Right atrium auricular region (tissue), 2 donors: ENCODE measurements at regions not wholly inside any gene's neighbourhood (a gene's known extent, or its start where the extent isn't known, plus 50 kb on each side); places are given as distances from the start of the nearest gene placed in this dataset.

Experiments
- DNase-seq: peaks from one replicate; pipeline ENCODE4 v3.0.0-alpha.2; 2019; ENCODE audit warnings: low spot score
- H3K27ac ChIP-seq, 2 donors: fragments of 200-600 bp; sonication (generic); 1 replicate in 1 of 2; 2 replicates in 1 of 2; pipeline ENCODE4 v1.5.1; 2016 to 2019
- H3K27me3 ChIP-seq, 2 donors: fragments of 200-600 bp; sonication (generic); one replicate each; pipeline versions ENCODE4 v1.5.1 to v1.6.0; 2017 to 2019
- H3K36me3 ChIP-seq: fragments of 200-600 bp; sonication (generic); one replicate; pipeline ENCODE4 v1.5.1; 2016
- H3K4me1 ChIP-seq, 2 donors: fragments of 200-600 bp; sonication (generic); one replicate each; pipeline versions ENCODE4 v1.5.1 to v1.6.0; 2017 to 2019
- H3K4me3 ChIP-seq, 2 donors: fragments of 200-600 bp; sonication (generic); 1 replicate in 1 of 2; 2 replicates in 1 of 2; pipeline ENCODE4 v1.5.1; 2017 to 2019; ENCODE audit warnings: mild to moderate bottlenecking in 1 of 2, moderate library complexity in 1 of 2
- H3K9me3 ChIP-seq, 2 donors: fragments of 200-600 bp; sonication (generic); one replicate each; pipeline ENCODE4 v1.5.1; 2019
- CTCF ChIP-seq, 2 donors: fragments of 200-600 bp; sonication (generic); IDR thresholded peaks; one replicate each; pipeline ENCODE4 v1.5.1; 2019; ENCODE audit warnings: antibody characterized with exemption in 2 of 2

- H3K4me1 ChIP-seq: peaks cover 0 to 23% of the 10 kb centered on the region in 2 donors
- H3K36me3 ChIP-seq: no peaks in the 10 kb centered on the region
- H3K27me3 ChIP-seq: no peaks in the 10 kb centered on the region
- no peaks in the 10 kb centered on the region for H3K9me3 ChIP-seq
- no peak for TF ChIP-seq CTCF (IDR thresholded peaks at IDR 0.05)
- H3K4me3 ChIP-seq: no peak overlapping the region
- DNase-seq: no peak
- H3K27ac ChIP-seq: no peak overlapping the region
These were observed 95.6 kb upstream of the ASAP2 start for GRCh38 chr2:9110893-9111569.

- Histone ChIP-seq H3K4me1 (peaks cover 0 to 26% of the 10 kb centered on the region in 2 donors), H3K36me3 (no peaks in the 10 kb centered on the region), H3K9me3 (no peaks in the 10 kb centered on the region), H3K27me3 (no peaks in the 10 kb centered on the region), H3K4me3 (no peak overlapping the region), H3K27ac (no peak overlapping the region)
- TF ChIP-seq CTCF (IDR thresholded peaks at IDR 0.05): no peak
- no peak for DNase-seq
These were observed 96.2 kb upstream of the ASAP2 start for GRCh38 chr2:9110346-9110884.

- H3K27ac ChIP-seq: no peak overlapping the region
- H3K27me3 ChIP-seq: no peaks in the 10 kb centered on the region
- no peak for DNase-seq
- H3K36me3 ChIP-seq: no peaks in the 10 kb centered on the region
- H3K4me1 ChIP-seq: peaks cover 0 to 26% of the 10 kb centered on the region in 2 donors
- H3K9me3 ChIP-seq: no peaks in the 10 kb centered on the region
- H3K4me3 ChIP-seq: no peak overlapping the region
- TF ChIP-seq CTCF (IDR thresholded peaks at IDR 0.05): no peak
These were observed 96.7 kb upstream of the ASAP2 start for GRCh38 chr2:9109871-9110270.

GRCh38 chr2:9108210-9108967, 98.2 kb upstream of the ASAP2 start:
- Histone ChIP-seq H3K27me3 (no peaks in the 10 kb centered on the region), H3K36me3 (no peaks in the 10 kb centered on the region), H3K27ac (no peak overlapping the region), H3K4me3 (no peak overlapping the region), H3K9me3 (no peaks in the 10 kb centered on the region), H3K4me1 (peaks cover 0 to 26% of the 10 kb centered on the region in 2 donors)
- no peak for DNase-seq
- TF ChIP-seq CTCF (IDR thresholded peaks at IDR 0.05): no peak

- Histone ChIP-seq H3K4me3 (no peak overlapping the region), H3K27me3 (no peaks in the 10 kb centered on the region), H3K4me1 (peaks cover 0 to 26% of the 10 kb centered on the region in 2 donors), H3K36me3 (no peaks in the 10 kb centered on the region), H3K9me3 (no peaks in the 10 kb centered on the region), H3K27ac (no peak overlapping the region)
- TF ChIP-seq CTCF (IDR thresholded peaks at IDR 0.05): no peak
- DNase-seq: no peak
These were observed 99.2 kb upstream of the ASAP2 start for GRCh38 chr2:9107168-9108025.
